M059J (cell line): ENCODE measurements at regions not wholly inside any gene's neighbourhood (a gene's known extent, or its start where the extent isn't known, plus 50 kb on each side); places are given as distances from the start of the nearest gene placed in this dataset.

ENCODE experiments used
- DNase-seq: peaks from one replicate; pipeline ENCODE4 v3.0.0-alpha.2; 2012; ENCODE audit warnings: low read depth

DNA sequence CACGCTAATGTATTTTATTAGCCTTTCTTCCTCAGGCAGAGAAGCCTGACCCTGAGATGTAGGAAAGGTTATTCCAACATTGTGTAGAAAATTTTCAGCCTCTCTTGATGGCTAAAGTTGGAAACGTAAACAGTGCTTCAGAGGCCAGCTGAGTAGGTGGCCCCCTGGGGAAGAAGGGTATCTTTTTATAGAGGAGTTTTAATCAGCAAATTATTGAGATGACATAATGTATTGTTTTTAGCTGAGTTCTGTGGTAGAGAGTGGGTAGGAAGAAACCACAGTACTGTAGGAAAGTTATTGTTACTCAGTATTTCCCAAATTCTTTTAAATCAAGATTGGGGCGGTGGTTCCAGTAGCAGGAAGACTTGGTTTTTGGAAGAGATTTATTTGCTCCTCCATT is 268.8 kb downstream of the DLEU7 start:
- DNase-seq: peak; percentile 81

DNA sequence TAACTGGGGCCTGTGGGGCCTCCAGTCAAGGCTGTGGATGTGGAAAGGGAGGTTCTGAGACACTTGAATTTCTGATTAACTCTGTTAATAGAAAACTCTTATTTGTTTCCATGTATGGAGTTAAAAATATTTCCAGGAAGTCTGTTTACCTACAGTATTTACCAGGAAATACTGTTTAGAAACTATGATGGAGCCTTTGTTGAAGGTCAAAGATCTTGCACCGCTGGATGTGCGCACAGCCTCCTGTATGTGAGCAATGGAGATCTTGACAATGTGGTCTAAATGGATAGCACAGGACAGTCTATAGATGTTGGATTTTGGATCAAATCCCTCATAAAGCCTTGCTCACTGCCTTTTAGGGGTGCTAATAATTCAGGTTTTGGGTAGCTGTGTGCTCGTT is 268.4 kb downstream of the DLEU7 start:
- DNase-seq: no peak

GRCh38 chr13:50576156-50576555 is 267.3 kb downstream of the DLEU7 start:
- peak; percentile 37 for DNase-seq

DNA sequence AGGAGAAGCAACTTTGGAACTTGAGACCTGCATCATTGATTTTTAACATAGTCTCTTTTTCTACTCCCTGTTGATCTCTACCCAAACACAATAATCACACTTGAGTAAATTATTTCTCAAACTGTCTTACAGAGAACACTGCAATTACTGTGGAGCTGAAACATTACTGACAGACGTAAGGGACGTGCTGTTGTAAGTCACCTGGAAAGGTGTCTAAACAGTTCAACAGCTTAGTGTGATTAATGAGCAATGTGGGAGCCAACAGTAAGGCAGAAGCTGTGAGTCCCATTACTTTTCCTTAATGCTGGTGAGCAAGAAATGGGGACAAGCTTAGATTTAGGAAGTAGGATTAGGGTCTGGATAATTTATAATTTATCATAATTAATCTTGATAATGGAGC is 265.7 kb downstream of the DLEU7 start:
- DNase-seq: no peak

- peak; percentile 68 for DNase-seq
These were observed 262.7 kb downstream of the DLEU7 start for GRCh38 chr13:50580684-50581305.

DNA sequence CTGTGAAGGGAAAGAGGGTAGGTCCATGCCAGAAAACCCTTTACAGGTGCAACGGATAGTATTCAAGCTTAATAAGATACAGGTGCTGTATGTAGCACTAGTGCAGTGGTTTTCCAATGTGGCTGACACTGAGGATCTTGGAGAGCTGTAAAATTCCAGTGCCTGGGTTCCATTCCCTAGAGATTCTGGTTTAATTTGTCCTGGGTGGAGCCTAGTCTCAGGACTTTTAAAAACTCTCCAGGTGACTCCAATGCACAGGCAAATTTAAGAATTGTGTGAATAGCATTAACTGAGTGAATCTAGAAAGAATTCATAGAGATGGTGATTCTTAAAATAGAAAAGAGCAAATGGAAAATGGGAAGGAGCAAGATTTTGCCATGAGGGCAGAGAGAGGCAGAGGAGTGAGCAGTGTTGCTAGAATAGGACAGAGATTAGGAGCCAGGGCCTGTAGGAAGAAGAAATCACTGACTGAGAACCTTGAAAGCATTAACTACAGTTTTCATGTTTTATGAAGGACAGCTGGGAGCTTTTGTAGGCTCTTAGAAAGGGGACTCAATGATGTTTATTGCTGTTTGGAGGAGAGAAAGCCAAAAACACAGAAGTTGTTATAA is 261.8 kb downstream of the DLEU7 start:
- DNase-seq: no peak

GRCh38 chr13:50584856-50585580 is 258.5 kb downstream of the DLEU7 start:
- no peak for DNase-seq

DNA sequence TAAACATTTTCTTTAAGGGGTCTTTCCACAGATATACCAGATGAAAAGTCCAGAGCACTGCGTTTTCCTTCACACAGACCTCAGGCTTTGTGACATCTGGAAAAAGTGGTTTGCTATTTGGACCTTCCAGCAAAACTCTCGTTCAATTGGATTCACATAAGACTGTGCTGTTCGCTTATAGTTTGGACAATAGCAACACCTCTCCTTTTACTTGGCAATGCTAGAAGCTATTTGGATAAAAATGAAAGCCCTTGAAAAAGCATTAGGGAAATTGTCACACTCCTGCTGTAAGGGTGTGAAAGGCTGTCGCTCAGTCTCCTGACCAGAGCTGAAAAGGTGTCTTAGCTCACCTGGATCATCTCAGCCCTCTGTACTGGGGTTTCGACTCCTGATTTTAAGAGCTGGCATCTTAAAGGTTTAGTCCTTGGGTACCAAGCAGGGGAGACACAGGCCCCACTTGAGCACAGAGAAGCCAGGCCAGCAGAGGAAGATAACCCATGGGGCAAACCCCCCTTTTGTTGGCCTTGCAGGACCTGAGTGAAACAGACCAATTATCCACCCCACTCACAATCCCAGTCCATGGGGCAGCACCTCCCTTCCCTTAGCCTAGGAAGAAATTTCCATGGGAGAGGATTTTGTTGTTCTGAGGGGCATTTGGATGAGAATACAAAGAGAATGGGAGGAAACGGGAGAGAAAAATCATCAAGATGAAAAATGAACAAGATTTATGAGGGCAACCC is 257.6 kb downstream of the DLEU7 start:
- DNase-seq: no peak

DNA sequence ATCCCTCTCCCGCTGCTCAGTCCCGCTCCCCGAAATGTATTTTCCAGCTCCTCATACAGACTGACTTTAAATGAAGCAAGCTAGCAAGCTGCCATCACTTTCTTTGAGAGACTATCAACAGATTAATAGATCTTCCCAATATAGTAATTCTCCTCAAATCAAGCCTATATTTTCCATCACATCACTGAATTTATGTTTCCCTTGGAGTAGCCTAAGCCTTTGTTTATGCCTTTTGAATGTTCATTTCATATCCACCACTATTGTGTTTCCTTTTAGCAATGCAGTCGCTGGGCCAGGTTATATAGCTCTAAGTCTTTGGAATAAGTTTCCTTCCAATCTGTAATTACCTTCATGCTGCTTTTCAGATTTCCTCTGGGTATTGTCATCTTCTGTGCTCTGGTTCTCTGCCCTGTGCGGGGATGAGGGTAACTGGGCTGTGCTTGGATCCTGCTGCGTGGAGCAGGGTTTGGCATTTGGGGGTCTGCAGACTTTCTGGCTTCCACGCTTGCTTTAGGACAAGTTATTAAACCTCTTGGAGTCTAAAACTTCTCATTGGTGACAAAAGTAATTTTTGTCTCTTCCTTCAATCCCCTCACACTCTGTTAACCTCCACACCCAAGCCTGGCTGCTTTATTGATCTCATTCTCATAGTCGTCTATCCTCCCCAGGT is 256.9 kb downstream of the DLEU7 start:
- DNase-seq: no peak

GRCh38 chr13:50587115-50587514 is 256.4 kb downstream of the DLEU7 start:
- DNase-seq: no peak

DNA sequence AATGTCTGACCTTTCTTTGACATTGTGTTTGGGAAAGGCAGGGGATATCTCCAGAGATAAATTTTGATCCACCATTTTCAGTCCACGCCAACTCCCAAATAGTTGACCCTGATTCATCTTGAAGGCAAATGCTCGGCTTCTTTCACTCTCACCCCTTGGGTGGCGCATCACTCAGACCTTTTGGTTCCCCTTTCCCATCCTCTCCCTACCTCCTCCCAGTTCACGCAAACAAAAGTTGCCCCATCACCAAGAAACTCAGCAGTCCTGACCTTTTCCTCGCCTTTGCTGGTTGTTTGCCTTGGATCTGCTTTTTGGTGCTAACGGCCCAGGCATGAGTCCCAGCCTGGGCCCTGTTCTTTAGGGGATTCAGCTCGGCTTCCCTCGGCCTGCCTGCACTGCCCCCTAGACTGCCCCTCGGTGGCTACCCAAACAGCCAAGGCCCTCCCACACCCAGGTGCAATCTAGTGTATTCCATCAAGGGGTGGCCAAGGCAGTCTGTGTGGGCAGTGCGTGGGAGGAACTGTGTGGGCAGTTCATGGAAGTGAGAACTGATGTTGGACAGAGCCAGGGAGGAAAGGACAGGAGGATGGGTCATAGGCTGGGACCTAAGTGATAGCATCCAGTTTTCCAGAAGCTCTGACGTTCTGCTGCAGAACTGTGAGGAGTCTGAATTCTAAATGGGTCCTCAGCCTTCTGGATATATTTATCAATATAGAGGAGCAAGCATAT is 255.7 kb downstream of the DLEU7 start:
- DNase-seq: no peak

- peak; percentile 46 for DNase-seq
These were observed 254.9 kb downstream of the DLEU7 start for GRCh38 chr13:50588491-50589130.

GRCh38 chr13:50589139-50589538 is 254.4 kb downstream of the DLEU7 start:
- peak; percentile 96 for DNase-seq

DNA sequence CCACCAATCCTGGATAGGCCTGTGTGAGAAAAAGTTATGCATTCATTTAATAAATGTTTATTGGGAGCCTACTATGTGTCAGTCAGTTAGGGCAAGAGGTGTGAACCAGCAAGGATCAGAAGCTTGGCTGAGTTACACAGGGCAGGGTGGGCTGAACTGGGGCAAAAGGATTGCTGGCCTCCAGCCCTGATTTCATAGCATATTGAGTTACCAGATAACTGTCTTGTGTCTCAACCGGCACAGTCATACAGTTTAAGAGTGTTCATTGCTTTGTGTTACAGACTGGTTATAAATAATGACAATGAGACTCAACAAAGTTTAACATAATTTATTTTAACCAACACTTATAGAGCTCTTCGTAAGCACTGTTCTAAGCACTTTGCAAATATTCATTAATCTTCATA is 253.8 kb downstream of the DLEU7 start:
- peak; percentile 89 for DNase-seq

DNA sequence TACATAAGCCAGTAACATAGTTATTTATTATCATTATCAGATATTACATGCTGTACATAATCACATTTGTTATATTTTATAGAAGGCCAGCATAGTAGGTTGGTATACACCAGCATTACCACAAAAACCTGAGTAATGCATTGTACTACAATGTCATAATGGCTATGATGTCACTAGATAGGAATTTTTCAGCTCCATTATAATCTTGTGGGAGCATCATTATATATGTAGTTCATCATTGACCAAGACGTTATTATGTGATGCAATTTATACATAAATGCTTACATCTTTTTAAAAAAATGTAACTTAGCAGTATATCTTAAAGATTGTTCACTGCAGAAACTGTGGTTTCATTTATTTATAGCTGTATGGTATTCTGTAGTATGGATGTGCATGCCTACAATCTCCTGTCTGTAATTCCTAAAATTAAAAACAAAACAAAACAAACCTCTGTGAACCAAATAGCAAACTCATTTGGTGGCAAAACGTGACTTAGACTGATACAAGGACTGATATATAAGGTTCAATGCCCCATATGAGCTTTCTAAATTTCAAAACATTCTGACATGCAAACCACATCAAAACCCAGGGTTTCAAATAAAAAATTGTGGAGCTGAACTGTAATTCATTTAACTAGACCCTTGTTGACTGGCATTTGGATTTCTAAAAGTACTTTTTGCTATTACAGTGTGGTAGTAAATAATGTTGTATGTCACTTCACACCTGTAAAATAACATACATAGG is 250.9 kb downstream of the DLEU7 start:
- peak; percentile 81 for DNase-seq

GRCh38 chr13:50593207-50593606 is 250.3 kb downstream of the DLEU7 start:
- peak; percentile 37 for DNase-seq

- DNase-seq: no peak
These were observed 249.0 kb downstream of the DLEU7 start for GRCh38 chr13:50594276-50595051.

- DNase-seq: no peak
These were observed 248.3 kb downstream of the DLEU7 start for GRCh38 chr13:50595196-50595595.

- DNase-seq: no peak
These were observed 247.3 kb downstream of the DLEU7 start for GRCh38 chr13:50596156-50596555.
